CD4-positive, alpha-beta T cell (primary cell): ENCODE measurements at regions not wholly inside any gene's neighbourhood (a gene's known extent, or its start where the extent isn't known, plus 50 kb on each side); places are given as distances from the start of the nearest gene placed in this dataset.

Experiments
- ATAC-seq: fragments of 200-7000 bp; cut with Tn5 transposase; one replicate; pipeline ENCODE4 v1.10.0; 2022; ENCODE audit warnings: mild to moderate bottlenecking; ENCODE audit not compliant: poor library complexity
- CTCF ChIA-PET: fragments of 350-600 bp; sonication (Branson Sonifier 250); formaldehyde crosslinking; loops from one replicate; lab custom pipeline; 2021; ENCODE audit warnings: antibody characterized with exemption, inconsistent platforms; lab: Charles Lee
- POLR2A ChIA-PET: fragments of 350-600 bp; sonication (Branson Sonifier 250); formaldehyde crosslinking; loops from one replicate; lab custom pipeline; 2021; ENCODE audit warnings: antibody characterized with exemption, inconsistent platforms; lab: Charles Lee
- DNase-seq, 14 experiments: peaks; one replicate each; pipeline ENCODE4 v3.0.0-alpha.2; 2013 to 2020; ENCODE audit warnings: mixed read lengths in 2 of 14
- H3K27ac ChIP-seq, 2 donors: one replicate each; pipeline versions ENCODE4 v1.5.1 to v1.7.0; 2013; ENCODE audit warnings: low read length in 2 of 2, low read depth in 1 of 2, mild to moderate bottlenecking in 1 of 2
- H3K27me3 ChIP-seq, 2 experiments: 1 replicate in 1 of 2; 2 replicates in 1 of 2; pipeline versions ENCODE4 v1.6.1 to v1.7.0; 2013; ENCODE audit warnings: low read length in 2 of 2, control low read depth in 1 of 2, mild to moderate bottlenecking in 1 of 2, moderate library complexity in 1 of 2; ENCODE audit not compliant: insufficient read depth in 2 of 2, control insufficient read depth in 1 of 2
- H3K36me3 ChIP-seq: one replicate; pipeline ENCODE4 v1.6.1; 2013; ENCODE audit warnings: low read length, control low read depth; ENCODE audit not compliant: insufficient read depth
- H3K4me1 ChIP-seq: one replicate; pipeline ENCODE4 v1.6.1; 2013; ENCODE audit warnings: low read length, control low read depth; ENCODE audit not compliant: insufficient read depth
- H3K4me3 ChIP-seq: one replicate; pipeline ENCODE4 v1.5.1; 2013; ENCODE audit warnings: mild to moderate bottlenecking, low read length, moderate library complexity
- H3K9me3 ChIP-seq, 2 experiments: 1 replicate in 1 of 2; 2 replicates in 1 of 2; pipeline versions ENCODE4 v1.6.1 to v1.7.0; 2013; ENCODE audit warnings: low read length in 2 of 2, mild to moderate bottlenecking in 2 of 2, control low read depth in 1 of 2, moderate library complexity in 1 of 2; ENCODE audit not compliant: control insufficient read depth in 1 of 2, insufficient read depth in 1 of 2
- H3K27ac Mint-ChIP-seq: one replicate; pipeline ENCODE4 v1.8.0; 2020; ENCODE audit warnings: mixed read lengths
- H3K27me3 Mint-ChIP-seq: one replicate; pipeline ENCODE4 v1.8.0; 2021; ENCODE audit warnings: mixed read lengths
- H3K36me3 Mint-ChIP-seq: one replicate; pipeline ENCODE4 v1.8.0; 2021; ENCODE audit warnings: low read depth, mixed read lengths
- H3K4me1 Mint-ChIP-seq: one replicate; pipeline ENCODE4 v1.8.0; 2021; ENCODE audit warnings: low read depth, mixed read lengths
- H3K4me3 Mint-ChIP-seq: one replicate; pipeline ENCODE4 v1.8.0; 2020; ENCODE audit warnings: mild to moderate bottlenecking, mixed read lengths
- H3K9me3 Mint-ChIP-seq: one replicate; pipeline ENCODE4 v1.8.0; 2020; ENCODE audit warnings: mixed read lengths
- intact Hi-C, 2 experiments: fragments of 100-400 bp; cut with DNase I in 1 of 2; cut with micrococcal nuclease in 1 of 2; formaldehyde crosslinking; loops; one replicate each; pipeline versions ENCODE4 v1.15.1 to v1.9.0; 2023 to 2025; cut with DNase I, micrococcal nuclease
- TF ChIP-seq, protein P1 (sequence below): fragments of 200-600 bp; IDR thresholded peaks from one replicate; pipeline ENCODE4 v1.8.0; 2022; ENCODE audit warnings: antibody characterized with exemption, mild to moderate bottlenecking

DNA sequence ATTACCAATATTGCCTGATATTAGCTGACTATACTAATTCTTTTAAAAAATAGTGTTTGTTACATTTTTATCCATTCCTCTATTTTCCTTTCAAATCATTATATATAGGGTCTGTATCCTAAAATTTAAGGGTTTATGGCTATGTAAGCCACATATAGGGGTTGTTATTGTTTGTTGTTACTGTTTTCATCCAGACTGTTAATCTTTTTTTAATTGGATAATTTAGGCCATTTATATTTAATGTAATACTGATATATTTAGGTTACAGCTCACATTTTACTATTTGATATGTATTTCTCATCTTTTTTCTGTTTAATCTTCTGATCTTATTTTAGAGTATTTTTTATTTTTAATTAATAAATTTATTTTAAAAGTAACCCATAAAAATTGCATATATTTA is 487.1 kb upstream of the SGCG start:
- no peaks in the 10 kb centered on the region for H3K27me3 ChIP-seq
- no peaks in the 10 kb centered on the region for H3K36me3 ChIP-seq
- intact Hi-C loops: no loop called here
- H3K9me3 ChIP-seq: peaks cover 5 to 12% of the 10 kb centered on the region in 2 experiments
- H3K4me1 ChIP-seq: no peaks in the 10 kb centered on the region
- TF ChIP-seq, protein P1, sequence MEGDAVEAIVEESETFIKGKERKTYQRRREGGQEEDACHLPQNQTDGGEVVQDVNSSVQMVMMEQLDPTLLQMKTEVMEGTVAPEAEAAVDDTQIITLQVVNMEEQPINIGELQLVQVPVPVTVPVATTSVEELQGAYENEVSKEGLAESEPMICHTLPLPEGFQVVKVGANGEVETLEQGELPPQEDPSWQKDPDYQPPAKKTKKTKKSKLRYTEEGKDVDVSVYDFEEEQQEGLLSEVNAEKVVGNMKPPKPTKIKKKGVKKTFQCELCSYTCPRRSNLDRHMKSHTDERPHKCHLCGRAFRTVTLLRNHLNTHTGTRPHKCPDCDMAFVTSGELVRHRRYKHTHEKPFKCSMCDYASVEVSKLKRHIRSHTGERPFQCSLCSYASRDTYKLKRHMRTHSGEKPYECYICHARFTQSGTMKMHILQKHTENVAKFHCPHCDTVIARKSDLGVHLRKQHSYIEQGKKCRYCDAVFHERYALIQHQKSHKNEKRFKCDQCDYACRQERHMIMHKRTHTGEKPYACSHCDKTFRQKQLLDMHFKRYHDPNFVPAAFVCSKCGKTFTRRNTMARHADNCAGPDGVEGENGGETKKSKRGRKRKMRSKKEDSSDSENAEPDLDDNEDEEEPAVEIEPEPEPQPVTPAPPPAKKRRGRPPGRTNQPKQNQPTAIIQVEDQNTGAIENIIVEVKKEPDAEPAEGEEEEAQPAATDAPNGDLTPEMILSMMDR: no peak
- H3K27ac ChIP-seq: no peak overlapping the region
- POLR2A ChIA-PET: no interaction called here
- H3K4me3 Mint-ChIP-seq: no peak overlapping the region
- H3K4me1 Mint-ChIP-seq: no peaks in the 10 kb centered on the region
- no peak overlapping the region for H3K27ac Mint-ChIP-seq
- no peak overlapping the region for H3K4me3 ChIP-seq
- H3K27me3 Mint-ChIP-seq: no peaks in the 10 kb centered on the region
- CTCF ChIA-PET: no interaction called here
- DNase-seq: no peak
- H3K9me3 Mint-ChIP-seq: peaks cover 13% of the 10 kb centered on the region
- ATAC-seq: no peak
- no peaks in the 10 kb centered on the region for H3K36me3 Mint-ChIP-seq

DNA sequence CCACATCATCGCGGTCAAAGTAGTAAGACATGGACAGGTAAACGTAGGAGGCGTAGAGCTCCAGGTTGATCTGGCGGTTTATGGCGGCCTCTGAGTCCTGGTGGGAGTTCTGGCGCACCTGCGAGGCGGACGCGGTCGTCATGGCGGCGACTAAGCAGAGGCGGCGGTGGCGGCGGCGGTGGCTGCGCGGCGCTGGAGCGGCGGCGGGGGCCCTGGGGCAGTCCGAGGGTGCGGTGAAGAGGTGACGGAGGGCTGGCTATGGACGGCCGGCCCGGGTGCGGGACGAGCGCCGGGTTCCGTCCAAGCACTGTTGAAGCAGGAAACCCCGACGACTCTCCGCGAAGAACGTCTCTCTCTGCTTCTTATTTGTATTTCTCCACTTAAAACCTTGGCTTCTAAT is 484.3 kb upstream of the SGCG start:
- H3K27me3 ChIP-seq: no peaks in the 10 kb centered on the region
- Mint-ChIP-seq H3K4me3 (no peak overlapping the region), H3K27me3 (no peaks in the 10 kb centered on the region), H3K36me3 (no peaks in the 10 kb centered on the region), H3K4me1 (no peaks in the 10 kb centered on the region), H3K9me3 (peaks cover 10% of the 10 kb centered on the region), H3K27ac (no peak overlapping the region)
- no peak for DNase-seq
- intact Hi-C loops: no loop called here
- ATAC-seq: no peak
- no peak overlapping the region for H3K4me3 ChIP-seq
- no peaks in the 10 kb centered on the region for H3K36me3 ChIP-seq
- H3K9me3 ChIP-seq: peaks cover 5 to 12% of the 10 kb centered on the region in 2 experiments
- ChIA-PET POLR2A (no interaction called here), CTCF (no interaction called here)
- TF ChIP-seq, protein P1: no peak
- no peaks in the 10 kb centered on the region for H3K4me1 ChIP-seq
- no peak overlapping the region for H3K27ac ChIP-seq

DNA sequence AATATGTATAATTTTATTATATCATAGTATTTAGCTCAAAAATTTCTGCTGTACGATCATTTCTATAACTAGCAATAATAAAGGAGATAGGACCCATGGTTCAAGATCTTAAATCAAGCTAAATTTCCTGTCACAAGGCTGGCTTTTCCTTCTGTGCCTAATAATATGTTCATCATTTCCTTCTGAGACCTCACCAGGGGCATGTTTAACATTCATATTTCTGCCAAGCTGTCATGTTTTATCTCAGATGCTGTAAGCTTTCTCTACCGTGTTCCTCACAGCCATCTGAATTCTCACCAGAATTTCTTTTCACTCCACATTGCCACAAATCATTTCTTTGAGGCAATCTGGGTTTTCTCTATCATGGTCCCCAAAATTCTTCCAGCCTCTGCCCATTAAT is 482.3 kb upstream of the SGCG start:
- intact Hi-C loops: no loop called here
- Histone ChIP-seq H3K4me3 (no peak overlapping the region), H3K9me3 (peaks cover 4 to 12% of the 10 kb centered on the region in 2 experiments), H3K36me3 (no peaks in the 10 kb centered on the region), H3K27me3 (no peaks in the 10 kb centered on the region), H3K27ac (no peak overlapping the region), H3K4me1 (no peaks in the 10 kb centered on the region)
- ATAC-seq (no peak), DNase-seq (no peak)
- Mint-ChIP-seq H3K36me3 (no peaks in the 10 kb centered on the region), H3K27me3 (no peaks in the 10 kb centered on the region), H3K27ac (no peak overlapping the region), H3K9me3 (peaks cover 8% of the 10 kb centered on the region), H3K4me3 (no peak overlapping the region), H3K4me1 (no peaks in the 10 kb centered on the region)
- ChIA-PET POLR2A (no interaction called here), CTCF (no interaction called here)
- TF ChIP-seq, protein P1: no peak
